DMS53 treated with DMSO at 0.1 percent for 48 hours (cell line): ENCODE measurements at regions not wholly inside any gene's neighbourhood (a gene's known extent, or its start where the extent isn't known, plus 50 kb on each side); places are given as distances from the start of the nearest gene placed in this dataset.
A peak's percentile ranks its signal among the peaks of the same experiment; 100 is the strongest.
"Not testable (repeated sequence)": the region's sequence is repeated elsewhere in the genome, so short reads cannot be mapped to it uniquely, and the experiment has no call there.

Source experiments
- DNase-seq: peaks from one replicate; lab custom pipeline; 2025; ENCODE audit not compliant: unreplicated experiment; lab: John Stamatoyannopoulos, UW

DNA sequence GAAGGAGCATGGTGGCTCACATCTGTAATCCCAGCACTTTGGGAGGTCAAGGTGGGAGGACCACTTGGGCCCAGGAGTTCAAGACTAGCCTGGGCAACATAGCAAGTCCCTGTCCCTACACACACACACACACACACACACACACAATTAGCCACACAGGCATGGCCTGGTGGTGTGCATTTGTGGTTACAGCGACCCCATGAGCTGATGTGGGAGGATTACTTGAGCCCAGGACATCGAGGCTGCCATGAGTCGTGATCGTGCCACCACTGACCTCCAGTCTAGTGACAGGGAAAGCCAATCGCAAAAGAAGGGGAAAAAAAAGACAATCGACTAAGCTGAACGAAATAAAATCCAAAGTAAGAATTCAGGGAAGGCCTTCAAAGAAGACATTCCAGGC is 67.9 kb downstream of the TBX3 start:
- DNase-seq: no peak

DNA sequence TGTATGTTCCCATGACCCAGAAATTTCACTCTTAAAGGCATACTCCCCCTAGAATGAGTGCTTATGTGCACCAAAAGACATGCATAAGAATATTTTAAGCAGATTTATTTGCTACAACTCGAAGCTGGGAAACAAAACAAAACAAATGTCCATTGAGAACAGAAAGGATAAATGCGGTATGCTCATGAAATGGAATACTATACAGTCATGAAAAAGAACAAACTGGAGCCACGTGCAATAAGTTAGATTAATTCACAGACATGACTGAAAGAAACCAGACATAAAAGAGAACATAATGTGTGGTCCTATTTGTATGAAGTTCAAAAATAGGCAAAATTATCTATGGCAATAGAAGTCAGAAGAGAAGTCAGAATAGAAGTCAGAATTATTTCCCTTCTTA is 69.9 kb downstream of the TBX3 start:
- no peak for DNase-seq

DNA sequence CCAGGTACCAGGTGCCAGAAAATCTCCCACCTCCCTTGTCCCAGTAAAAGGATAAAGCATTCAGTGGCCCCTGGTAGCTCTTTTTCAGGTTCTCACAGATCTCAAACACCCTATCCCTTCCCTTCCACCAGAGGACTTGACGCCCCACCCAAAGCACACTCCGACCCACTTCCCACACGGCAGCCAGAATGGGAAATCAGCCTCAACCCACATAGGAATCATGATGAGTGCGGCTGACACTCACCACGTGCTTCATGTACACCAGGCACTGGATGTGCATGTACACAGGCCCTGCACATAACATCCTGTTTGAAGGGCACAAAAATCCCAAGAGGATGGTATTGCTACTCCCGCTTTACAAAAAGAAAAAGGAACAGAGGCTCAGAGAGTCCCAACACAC is 71.9 kb downstream of the TBX3 start:
- no peak for DNase-seq

DNA sequence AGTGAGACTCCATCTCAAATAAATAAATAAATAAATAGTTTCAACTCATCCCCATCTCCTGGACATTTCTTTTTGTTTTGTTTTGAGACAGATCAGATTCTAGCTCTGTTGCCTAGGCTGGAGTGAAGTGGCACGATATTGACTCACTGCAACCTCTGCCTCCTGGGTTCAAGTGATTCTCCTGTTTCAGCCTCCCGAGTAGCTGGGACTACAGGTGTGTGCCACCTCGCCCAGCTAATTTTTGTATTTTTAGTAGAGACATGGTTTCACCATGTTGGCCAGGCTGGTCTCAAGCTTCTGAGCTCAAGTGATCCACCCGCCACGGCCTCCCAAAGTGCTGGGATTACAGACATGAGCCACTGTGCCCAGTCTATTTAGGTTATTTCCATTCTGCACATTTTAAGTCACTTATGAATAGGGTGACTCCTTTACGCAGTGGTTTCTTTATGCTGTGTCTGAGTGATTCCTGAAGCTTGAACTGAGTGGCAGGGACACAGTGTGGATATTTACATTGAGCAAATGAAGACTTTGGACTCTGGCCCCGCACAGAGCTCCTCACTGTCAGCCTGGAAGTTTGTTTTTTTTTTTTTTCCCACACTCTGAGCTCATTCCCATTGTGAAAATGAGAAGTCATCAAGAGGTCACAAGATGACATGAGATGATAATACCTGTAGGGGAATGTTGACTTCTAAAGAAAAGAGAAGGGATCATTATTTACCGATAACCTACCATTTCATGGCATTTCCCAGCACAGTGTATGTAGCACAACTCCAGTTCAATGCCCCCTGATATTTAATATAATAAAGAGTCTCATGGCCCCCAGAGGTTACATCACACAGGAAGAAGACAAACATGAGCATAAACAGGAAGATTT is 72.6 kb downstream of the TBX3 start:
- DNase-seq: peak; percentile 40

DNA sequence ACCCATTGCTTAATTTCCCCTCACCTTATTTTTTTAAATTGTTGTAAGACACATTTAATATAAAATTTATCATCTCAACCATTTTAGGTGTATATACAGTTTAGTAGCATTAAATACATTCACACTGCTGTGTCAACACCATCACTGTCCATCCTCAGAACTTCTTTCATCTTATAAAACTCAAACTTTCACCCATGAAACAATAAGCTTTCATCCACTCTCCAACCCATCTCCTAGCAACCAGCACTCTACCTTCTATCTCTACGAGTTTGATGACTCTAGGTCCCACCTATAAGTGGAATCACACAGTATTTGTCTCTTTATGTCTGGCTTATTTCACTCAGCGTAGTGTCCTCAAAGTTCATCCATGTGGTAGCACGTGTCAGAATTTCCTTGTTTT is 75.5 kb downstream of the TBX3 start:
- DNase-seq: no peak

DNA sequence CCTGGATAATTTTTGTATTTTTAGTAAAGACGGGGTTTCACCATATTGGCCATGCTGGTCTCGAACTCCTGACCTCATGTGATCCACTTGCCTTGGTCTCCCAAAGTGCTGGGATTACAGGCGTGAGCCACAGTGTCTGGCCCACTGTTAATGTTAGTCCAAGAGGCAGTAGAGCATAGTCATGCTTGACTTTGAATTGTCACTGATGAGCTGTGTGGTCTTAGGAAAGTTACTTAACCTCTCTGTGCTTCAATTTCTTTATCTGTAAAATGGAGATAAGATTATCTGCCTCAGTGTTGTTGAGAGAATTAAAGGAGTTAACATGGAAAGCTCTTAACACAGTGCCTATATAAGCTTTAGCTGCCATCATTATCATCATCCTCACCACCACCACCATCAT is 78.1 kb downstream of the TBX3 start:
- DNase-seq: no peak

DNA sequence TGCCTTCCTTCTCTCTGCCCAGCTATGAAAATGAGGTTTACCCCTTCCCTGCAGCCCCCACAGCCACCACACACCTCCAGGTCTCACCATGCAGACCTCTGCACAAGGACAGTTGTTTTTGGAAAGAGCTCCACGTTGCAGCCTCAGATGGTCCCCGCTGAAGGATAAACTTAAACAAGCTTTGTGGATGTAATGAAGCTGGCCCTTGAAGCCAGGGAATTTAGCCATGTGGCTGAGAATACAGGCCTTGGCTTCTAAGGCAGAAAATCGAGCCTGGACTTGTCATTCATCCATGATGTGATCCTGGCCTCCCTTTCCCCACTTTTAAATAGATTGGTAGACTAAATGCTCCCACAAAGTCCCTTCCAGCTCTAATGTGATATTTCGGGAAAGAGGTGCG is 79.4 kb downstream of the TBX3 start:
- no peak for DNase-seq

DNA sequence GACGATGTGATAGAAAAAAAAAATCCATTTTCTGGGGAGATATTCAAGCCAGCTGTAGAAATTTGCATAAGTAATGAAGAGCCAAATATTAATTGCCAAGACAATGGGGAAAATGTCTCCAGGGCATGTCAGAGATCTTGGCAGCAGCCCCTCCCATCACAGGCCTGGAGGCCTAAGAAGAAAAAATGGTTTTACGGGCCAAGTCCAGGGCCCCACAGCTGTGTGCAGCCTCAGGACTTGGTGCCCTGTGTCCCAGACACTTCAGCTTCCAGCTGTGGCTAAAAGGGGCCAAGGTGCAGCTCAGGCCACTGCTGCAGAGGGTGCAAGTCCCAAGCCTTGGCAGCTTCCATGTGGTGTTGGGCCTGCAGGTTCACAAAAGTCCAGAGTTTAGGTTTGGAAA is 83.4 kb downstream of the TBX3 start:
- DNase-seq: not testable (repeated sequence)

DNA sequence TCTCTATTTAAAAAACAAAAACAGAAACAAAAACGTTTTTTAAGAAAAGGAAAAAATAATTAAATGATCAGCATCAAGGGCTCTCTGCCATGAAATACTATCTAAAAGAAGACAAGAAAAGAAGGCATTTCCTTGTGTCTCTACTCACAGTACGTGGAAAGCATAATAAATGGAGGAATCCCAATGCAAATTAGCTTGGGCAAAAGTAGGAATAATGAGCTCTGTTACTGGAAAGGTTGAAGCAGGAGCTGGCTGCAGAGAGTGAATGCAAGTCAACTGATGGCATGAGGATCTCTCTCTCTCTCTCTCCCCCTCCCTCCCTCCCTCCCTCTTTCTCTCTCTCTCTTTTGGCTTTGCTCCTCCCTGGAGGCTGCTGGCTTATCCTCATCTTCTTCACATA is 85.9 kb downstream of the TBX3 start:
- no peak for DNase-seq

DNA sequence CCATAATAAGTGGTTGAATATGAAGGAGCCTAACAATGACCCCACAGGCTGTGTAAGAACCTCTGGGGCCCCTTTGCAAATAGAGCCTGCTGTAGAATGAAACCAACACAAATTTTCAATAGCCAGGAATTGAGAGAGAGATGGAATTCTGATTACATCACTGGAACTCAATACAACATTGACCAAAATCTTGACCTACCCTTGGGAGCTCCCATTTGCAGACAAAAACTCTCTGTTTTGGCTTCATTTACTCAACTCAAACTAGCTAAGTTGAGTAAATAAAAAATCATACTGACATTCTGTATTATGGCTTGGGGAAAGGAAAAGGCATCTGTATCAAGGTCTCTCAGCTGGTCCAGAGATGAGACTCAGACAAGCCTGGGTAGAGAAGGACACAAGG is 91.0 kb downstream of the TBX3 start:
- DNase-seq: no peak

DNA sequence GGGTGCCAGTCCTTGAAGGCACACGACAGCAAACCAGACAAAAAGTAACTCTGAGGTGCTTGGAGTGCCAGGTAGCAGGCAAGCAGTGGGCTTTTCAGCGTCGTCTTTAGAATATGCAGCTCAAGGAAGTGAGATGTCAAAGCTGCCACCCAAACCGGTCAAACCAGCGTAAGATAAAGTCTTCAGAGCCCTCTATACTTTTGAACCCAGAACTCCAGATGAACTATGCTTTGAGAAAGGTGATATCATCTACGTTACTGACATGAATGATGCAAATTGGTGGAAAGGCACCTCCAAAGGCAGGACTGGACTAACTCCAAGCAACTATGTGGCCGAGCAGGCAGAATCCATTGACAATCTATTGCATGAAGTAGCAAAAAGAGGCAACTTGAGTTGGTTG is 95.9 kb downstream of the TBX3 start:
- DNase-seq: no peak

DNA sequence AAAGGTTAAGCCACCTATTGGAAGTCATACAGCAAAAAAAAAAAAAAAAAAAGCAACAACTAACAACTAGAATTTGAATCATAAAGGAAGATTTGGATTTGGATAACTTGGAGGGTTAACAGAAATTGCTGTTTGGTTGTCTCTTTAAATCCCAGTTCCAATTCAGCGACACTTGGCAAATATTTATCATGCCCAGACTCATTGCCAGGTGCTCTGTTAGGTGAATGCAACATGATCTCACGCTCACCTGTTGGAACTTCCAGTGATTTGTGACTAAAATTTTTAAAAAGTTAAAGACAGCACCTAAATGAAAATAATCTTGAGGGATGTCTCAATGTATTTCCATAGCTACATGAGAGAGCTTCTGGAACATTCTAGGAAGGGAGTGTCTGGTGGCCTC is 103.7 kb downstream of the TBX3 start:
- DNase-seq: no peak

DNA sequence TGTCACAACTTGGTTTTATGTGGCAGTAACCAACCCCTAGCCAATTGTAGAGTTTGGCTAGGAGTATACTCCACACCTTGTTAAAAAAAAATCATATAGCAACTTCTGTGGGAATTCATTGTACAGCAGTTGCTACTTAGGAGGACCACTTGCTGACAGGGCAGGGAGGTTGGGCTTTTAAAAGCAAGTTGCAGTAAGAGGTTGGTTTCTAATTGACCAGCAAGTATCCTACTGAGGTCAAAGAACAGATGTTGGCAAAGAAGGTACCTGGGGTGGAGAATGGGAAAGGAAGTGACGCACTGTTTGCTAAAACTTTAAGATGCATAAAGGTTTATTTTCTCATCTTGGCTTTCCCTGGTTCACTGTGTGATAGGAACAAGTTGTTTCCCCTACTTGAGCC is 104.6 kb downstream of the TBX3 start:
- DNase-seq: no peak

DNA sequence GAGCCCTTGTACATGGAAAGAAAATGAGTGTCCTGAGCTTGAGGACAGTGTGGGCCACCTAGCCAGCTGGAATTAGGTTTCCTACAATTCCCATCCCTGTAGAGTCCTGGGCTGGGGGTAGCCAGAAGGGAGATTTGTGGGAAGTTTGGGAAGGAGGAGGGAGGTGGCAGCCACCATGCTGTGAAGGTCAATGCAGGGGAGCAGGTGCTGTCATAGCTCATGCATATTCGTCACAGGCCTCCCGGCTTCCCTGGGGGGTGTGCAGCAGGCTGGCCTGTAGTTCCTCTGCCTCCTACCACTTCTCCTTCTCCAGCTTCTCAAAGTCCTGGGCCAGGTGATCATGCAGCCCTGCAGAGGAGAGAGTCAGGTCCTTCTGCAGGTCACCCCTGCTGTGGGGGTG is 121.3 kb downstream of the TBX3 start:
- DNase-seq: no peak

DNA sequence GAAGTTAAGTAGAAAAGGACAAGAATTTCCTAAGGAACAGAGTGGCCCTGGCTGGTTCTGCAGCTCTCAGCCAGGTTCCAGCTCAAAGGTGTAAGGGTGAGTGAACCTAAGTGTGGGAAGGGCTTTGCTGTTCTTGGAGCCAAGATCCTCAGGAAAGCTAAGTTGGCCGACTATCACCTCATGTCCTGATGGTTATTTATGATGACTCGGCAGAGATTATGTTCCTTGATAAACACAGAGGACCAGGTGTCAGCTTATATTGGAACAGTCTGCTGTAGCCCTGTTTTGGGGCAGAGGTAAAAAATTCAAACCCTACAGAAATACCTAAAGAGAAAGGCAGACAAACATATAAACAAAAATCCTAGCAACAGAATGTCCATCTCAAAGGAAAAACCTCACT is 128.5 kb downstream of the TBX3 start:
- DNase-seq: no peak

DNA sequence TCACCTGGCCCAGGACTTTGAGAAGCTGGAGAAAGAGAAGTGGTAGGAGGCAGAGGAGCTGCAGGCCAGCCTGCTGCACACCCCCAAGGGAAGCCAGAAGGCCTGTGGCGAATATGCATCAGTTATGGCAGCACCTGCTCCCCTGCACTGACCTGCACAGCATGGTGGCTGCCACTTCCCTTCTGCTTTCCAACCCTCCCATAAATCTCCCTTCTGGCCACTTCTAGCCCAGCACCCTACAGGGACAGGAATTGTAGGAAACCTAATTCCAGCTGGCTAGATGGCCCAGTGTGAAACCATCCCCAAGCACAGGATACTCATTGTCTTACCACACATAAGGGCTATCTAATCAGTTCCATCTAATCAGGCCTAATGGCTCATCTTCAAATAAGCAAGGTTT is 136.3 kb downstream of the TBX3 start:
- DNase-seq: no peak

DNA sequence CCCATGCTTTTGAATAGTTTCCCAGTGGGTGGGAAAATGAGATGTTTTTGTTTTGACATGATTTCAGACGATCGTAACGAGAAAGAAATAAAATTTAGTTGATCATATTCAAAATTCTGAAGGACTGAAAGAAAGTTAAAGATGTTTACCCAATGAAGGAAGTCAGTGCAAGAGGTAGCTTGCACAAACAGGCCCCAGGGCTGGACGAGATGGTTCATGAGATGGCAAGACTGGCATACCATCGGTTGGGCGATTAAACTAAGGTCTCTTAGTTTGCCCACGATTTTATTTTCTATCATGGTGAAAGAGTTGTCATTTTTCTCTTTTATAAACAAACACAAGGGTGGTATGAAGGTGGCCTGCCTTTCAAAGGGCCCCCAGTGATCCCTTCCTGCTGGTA is 124.5 kb upstream of the TBX5 start:
- no peak for DNase-seq

DNA sequence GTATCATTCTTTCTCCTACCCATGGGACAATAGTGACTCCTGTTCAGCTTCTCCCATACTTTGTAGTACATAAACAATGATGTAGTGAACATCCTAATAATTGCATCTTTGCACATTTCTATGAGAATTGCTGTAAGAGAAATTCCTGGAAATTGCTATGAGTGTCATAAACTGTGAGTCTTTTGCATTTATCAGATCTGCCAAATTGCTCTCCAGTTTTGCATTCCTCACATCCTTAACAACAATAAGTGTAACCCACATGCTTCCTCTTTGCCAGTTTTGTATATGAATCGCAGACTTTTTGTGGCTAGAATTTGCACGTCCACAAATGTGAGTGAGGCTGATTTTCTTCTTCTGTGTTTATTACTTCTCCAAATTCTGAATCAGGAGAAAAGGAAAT is 124.0 kb upstream of the TBX5 start:
- no peak for DNase-seq

DNA sequence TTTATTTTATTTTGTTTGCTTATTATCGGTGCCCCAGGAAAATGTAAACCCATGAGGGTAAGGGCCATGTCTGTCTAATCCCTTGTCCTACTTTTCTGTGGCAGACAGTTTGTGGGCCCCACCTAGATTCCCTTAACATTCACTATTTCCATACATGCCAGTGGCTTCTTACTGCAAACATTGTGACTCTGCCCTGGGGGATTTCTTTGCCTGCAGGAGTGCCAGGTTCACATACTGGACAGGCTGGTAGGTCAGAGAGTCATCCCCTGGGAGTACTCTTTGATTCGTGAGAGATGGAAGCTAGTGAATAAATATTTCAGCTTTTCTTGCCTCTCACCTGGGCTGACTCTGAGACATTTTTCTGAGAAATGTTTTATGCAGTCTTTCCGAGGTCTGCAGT is 122.8 kb upstream of the TBX5 start:
- DNase-seq: no peak

DNA sequence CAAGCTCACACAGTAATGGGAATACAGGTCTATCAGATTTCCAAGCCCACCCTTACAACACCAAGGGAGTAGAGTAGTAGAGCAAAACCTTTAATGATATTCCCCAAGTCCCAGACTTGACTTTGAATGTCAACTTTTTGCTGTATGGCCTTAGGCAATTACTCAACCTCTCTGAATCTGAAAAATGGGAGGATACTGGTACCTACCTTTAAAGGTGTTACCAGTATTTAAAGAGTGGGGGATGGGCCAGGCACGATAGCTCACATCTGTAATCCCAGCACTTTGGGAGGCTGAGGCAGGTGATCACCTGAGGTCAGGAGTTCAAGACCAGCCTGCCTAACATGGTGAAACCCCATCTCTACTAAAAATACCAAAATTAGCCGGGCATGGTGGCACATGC is 115.2 kb upstream of the TBX5 start:
- DNase-seq: not testable (repeated sequence)

DNA sequence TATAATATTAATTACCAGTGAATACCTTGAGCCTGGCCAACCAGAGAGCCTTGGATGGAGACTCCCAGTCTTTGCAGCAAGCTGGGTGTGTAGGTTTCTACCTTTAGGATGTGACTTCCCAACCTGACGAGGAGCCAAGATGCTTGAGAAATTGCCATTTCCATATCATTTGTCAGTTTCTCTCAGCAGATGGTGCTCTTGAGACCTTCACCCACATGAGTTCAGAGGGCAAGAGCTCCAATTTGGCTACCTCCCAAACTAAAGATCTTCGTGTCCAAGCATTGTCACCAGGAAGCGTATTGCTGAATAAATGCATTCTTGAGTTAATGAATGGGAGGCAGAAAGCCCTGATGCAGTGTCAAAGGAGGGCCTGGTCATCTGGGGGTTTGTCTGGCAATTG is 106.4 kb upstream of the TBX5 start:
- DNase-seq: no peak

DNA sequence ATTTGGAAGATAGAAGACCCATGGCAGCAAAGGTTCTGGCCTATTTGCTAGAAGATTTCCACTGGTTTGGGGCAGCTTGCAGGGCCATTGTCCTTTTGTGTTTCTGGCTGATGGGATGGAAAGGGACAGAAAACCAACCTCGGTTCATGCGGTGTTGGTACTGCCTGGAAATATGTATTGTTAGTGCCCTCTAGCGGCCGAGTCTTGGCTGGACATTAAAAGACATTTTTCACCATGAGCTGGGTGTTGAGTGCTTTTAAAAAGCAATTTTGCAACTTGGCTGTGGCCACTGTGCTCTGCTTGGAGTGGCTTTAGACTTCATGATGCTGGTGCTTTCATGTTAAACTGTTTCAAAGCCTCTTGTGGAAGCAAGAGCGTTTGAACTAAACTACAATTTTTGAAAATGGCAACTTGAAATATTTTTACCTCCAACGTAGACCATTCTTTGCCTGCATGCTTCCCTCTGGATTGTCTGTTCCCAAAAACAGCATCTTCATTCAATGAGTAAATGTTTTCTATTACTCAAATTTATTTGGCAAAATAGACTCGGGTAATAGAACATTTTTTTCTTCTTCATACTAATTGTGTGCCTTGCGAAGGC is 102.7 kb upstream of the TBX5 start:
- DNase-seq: peak; percentile 58

DNA sequence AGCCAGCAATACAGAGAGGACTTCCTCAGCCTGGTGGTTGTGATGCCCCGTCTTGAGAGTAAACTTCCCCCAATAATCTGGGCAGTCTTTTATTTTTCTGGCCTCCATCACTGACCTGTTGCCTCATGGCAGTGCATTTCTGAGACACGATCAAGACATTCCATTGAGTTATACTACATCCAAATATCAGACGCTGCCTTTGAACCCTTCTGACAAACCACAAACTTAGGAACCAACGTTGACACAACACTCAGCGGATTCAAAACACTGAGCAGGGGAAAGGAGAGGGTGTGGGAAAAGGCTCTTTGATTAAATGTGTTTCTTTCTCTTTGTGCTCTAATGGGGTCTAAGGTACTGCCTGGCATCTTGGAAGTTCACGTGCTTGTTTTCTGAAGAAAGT is 100.7 kb upstream of the TBX5 start:
- DNase-seq: no peak
